GM21723 (cell line): ENCODE measurements at regions not wholly inside any gene's neighbourhood (a gene's known extent, or its start where the extent isn't known, plus 50 kb on each side); places are given as distances from the start of the nearest gene placed in this dataset.
A peak's percentile ranks its signal among the peaks of the same experiment; 100 is the strongest.
"Not testable (repeated sequence)": the region's sequence is repeated elsewhere in the genome, so short reads cannot be mapped to it uniquely, and the experiment has no call there.

Source experiments
- ATAC-seq: cut with Tn5 transposase; IDR thresholded peaks from one replicate; pipeline ENCODE4 v1.9.1; 2021; ENCODE audit warnings: mild to moderate bottlenecking, moderate library complexity; ENCODE audit not compliant: unreplicated experiment

DNA sequence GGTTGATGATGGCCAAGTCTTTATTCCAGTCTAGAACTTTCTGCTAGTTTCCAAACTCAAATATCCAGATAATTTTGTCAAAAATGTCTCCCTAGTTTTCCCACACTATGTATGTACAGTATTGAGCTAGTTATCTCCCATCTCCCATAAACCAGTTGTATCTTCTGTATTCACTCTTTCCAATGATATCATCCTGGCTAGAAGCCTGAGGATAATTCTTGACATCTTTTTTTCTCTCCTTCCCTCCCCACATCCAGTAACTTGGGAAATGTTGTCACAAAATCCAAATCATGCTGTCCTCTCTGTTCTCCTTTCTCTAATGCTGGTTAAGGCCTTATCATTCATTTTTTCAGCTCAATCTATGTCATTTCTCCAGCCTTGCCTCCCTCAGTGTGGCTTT is 553.8 kb upstream of the FANCL start:
- no peak for ATAC-seq

GRCh38 chr2:58794103-58794502 is 553.0 kb upstream of the FANCL start:
- no peak for ATAC-seq

- no peak for ATAC-seq
Observed at GRCh38 chr2:58788402-58788801, 547.3 kb upstream of the FANCL start.

- no peak for ATAC-seq
Observed at GRCh38 chr2:58770846-58771245, 529.7 kb upstream of the FANCL start.

DNA sequence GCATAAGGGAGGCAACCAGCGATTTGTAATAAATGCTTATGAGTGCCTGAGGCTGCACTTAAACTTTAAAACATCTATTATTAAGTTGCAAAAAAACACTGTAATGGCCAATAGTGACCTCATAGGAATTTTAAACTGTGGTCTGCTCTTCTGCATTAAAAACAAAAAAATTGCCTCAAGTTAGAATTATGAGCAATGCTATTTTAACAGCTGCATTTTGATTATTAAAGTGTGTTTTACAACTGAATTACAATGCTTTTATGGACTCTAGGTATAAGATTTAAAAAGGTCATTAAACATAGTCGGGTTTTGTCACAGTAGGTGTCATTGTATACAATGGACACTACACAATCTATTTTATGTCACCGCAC is 528.7 kb upstream of the FANCL start:
- ATAC-seq = no peak

DNA sequence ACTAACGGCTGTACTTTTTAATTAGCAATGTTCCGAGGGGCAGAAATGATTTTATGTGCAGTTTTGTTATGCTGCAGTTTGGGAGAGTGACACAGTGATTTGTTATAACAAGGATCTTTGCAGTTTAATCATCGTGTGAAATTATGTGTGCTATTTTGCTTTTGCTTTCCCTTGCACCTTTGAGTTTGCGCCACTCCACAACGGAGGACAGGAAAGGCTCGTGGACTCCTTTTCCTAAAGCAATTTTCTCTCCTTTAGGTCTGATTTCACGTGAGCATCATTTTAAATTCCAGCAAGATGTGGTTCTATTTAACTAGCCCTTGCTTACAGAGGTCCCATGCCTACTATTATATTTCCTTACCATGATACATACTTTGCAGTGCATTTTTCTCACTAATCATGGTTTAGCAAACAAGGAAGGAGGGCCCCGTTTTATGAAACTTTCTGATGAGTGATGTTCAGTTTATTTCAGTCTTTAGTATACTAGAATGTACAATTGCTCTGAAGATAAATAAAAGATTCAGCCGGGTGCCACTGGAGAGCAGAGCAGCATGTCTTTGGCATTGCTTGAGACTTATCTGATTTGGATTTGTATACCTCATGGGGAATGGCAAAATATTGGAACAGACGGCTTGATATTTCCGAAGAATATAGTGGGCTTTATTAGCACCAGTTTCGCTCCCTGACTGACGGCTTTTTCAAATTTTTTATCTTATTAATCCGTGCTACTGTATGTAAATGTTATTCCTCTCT is 528.2 kb upstream of the FANCL start:
- no peak for ATAC-seq

DNA sequence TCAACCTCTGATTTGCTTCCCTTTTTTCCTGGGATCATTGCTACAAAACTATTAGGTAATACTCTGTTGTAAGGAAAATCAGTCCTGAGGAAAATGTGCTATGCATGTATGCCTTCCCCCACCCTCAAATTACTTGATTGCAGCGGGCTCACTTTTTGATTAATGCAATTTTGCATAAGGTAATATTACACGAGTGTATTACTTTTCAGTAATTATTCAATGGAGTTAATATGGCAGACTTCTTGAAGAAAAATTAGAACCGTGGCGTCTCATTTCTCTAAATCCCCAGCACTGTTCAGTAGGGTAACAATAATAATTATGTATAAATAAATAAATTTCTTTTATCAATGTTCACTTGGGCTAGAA is 527.6 kb upstream of the FANCL start:
- no peak for ATAC-seq

DNA sequence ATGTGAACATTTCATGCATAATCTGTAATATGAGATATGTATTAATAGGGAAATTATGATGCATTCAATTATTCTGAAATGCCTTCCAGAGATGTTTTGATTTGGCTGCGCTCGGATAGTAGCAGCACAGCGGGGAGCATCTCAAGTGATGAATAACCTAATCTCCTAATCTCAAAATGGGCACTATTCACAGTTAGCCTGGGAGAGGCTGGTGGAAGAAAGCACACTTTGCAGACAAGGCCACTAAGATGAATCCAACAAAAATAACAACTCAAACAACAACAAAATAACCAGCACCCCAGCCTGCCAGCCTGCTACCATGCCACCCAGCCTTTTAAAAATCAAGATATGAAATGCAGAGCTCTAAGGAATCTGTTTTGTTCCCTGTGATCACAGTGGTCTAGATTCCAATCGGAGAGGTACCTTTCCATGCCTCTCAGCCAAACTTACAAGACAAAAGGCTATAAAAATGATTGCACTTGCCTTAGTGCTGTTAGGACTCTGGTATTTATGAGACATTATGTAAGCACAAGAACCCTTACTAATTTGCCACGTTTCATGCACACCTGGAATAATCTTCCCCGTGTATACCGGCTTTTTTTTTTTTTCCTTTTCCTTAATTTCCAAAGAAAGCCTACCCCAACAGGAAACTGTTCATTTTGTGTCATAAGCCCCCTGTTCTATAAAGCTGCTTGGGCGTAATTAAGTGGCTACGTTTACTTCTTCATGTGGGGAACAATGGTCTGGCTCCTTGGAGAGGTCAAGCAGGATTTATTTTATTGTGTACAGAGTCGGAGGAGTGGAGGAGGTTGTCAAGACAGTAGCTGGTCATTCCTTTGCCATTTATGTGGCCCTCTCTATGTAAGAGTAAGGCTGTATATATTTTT is 526.9 kb upstream of the FANCL start:
- ATAC-seq = no peak

DNA sequence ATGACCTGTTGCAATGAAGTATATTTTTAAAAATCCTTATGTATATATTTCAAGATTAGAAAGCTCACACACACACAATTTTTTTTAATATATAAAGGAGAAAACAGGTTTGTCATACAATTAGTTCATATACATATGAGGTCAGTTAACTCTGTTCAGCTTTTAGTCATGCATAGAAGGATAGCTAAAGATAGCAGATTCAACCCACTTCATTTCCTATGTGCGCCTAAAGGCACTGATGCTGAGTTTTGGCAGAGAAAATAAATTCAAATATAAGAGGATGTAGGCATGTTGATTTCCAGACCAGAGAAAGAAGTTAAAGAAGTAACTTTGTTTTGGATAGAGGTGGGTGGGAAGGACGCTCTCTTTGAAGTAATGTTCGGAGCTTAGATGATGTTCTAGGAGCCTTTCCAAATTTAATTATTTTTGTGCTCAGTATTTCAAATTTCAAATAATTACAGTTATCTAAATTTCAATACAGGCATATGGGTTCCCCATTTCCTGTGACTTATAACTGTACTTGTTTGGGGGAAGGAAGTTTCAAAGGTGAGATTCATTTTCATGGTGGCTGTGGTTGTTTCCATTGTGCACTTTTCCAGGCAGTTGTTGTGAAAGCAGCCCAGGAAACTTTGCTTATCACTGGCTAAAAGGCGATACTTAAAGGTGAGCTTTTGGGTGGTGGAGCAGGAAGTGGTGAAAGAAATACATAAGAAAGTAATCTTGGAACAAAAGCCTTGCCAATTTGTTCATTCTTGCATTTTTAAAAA is 523.4 kb upstream of the FANCL start:
- no peak for ATAC-seq

GRCh38 chr2:58762176-58762781 is 521.2 kb upstream of the FANCL start:
- peak; percentile 83 for ATAC-seq

DNA sequence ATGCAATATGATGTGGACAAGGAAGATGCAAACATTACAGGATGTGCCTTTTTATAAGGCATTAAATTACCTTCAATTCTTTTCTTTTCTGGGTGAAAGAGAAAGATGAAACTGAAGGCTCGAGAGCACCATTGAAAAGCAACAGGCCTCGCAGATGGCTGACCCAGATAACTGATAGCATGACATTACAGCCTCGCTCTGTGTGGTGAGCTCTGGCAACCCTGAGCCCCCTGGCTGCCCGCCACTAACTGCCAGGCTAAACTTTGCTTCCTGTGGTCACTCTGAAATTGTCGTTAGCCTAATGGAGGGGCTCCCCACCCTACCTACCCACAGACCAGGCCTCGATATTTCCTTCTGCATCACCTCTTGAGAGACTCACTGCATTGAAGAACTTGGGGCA is 516.8 kb upstream of the FANCL start:
- no peak for ATAC-seq

GRCh38 chr2:58756336-58756735 is 515.2 kb upstream of the FANCL start:
- ATAC-seq = no peak

GRCh38 chr2:58752507-58752906 is 511.4 kb upstream of the FANCL start:
- ATAC-seq = not testable (repeated sequence)

GRCh38 chr2:58751676-58752075 is 510.6 kb upstream of the FANCL start:
- ATAC-seq = not testable (repeated sequence)

DNA sequence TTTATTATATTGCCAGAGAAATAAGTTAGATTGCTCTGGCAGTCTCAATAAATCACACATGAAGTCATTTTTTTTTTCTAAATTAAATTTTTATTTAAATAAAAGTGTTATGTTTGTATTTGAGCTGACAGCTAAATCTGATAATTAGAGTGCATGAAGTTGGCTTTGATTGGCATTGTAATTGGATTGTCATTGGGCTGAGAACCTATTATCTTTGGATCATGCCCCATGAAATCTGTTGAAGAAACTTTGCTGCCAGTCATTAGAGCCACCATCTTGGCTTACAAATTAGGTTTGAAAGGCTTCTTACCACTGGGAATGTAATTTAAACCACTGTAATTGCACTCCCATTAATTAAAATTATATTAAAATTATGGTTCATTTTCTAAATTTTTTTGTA is 507.9 kb upstream of the FANCL start:
- no peak for ATAC-seq

- not testable (repeated sequence) for ATAC-seq
Observed at GRCh38 chr2:58745334-58745733, 504.2 kb upstream of the FANCL start.

GRCh38 chr2:58740426-58740825 is 499.3 kb upstream of the FANCL start:
- ATAC-seq = no peak

DNA sequence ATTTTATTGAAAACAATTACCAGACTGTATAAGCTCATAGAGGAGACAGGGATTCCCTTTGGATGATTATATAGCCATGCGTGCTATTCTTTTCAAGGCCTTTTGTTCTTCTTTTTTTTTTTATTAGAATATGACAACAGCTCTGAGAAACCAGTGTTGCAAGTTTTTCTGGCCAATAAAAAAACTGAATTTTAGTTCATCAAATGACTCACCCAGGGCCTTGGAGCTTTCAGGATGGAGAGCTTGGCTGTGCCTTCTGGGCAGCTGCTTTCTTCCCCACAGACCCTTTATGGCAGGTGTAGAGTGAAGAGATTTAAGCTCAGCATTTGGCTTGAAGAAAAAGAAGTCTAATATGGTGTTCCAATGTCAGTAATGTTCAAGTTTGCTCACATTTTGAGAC is 497.9 kb upstream of the FANCL start:
- ATAC-seq = no peak

DNA sequence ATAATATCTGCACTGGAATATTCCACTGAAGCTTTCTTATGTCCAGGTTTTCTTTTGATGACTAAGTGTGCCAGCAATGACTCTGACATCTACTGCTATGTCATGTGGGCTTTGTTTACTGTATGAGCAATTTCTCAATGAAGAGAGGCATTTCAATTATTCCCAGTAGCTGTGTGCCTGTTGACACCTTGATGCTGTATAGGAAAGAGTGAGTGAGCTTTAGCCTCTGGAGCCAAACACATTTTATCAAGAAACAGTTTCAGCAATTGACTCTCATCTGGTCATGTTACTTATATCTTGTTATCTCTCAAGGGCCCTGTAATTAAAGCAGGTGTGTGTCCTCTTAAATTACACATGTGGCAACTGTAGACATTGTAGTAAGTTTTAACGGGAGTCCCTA is 493.2 kb upstream of the FANCL start:
- ATAC-seq = no peak

GRCh38 chr2:58732999-58733398 is 491.9 kb upstream of the FANCL start:
- no peak for ATAC-seq

- ATAC-seq = no peak
Observed at GRCh38 chr2:58731488-58731869, 490.4 kb upstream of the FANCL start.
